GM08714 (cell line): ENCODE measurements at regions not wholly inside any gene's neighbourhood (a gene's known extent, or its start where the extent isn't known, plus 50 kb on each side); places are given as distances from the start of the nearest gene placed in this dataset.

ENCODE experiments used
- H3K4me3 ChIP-seq: fragments of 200-500 bp; sonication (Bioruptor generic); 2 replicates; pipeline ENCODE4 v1.5.1; 2014; ENCODE audit warnings: mild to moderate bottlenecking, low read length, inconsistent platforms
- ZNF274 ChIP-seq: IDR thresholded peaks from 2 replicates; pipeline ENCODE4 v1.6.1; 2012; ENCODE audit warnings: mild to moderate bottlenecking, low read depth, low read length

DNA sequence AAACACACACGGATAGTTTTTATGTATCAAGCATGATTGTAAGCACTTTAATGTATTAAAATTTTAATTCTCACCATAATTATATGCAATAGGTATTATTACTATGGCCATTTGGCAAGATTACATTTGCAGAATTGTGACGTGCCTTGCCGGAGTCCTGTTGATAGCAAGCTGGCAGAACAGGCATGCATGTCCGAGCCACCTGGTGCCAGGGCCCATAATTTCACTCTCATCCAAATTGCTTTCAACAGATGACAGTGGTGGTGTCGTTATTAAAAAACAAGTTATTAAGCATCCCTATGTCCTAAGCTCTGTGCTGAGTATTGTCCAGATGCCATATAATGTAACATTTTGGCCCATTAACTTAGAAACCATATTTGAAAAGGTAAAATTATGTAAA is 374.3 kb downstream of the FOXO1 start:
- no peak overlapping the region for H3K4me3 ChIP-seq
- no peak for TF ChIP-seq ZNF274

DNA sequence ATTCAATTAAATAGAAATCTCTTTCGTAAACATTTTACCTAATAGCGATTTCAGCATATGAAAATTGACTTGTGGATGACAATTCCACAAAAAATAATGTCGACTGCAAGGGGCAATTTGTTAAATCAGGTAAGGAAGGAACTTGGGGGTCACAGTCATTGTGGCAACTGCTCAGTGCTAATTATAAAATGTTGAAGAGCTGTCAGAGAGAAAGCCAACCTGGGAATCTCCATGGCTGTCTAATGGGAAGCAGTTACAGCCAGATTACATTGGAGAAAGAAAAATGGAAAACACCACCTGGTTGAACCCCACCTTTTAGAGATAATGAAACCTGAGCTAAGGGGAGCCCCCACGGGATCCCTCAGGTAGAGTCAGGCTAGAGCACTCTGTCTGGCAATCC is 373.9 kb downstream of the FOXO1 start:
- no peak overlapping the region for H3K4me3 ChIP-seq
- no peak for TF ChIP-seq ZNF274

DNA sequence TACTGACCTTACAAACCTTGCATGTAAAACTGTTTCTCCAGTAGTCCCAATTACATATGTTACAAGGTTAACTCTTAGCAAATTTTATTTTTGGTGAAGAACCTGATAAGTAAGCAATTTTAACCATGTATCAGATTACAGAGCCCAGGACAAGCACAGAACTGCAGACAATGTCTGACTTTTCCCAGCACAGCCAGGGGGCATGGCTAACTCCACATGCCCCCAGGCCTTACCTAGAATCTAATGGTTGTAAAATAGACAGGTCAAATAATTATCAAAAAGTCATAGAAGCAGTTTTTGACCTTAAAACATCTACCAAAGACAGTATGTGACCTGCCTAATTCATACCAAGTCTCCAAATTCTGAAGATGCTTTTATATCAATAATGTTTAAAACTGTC is 364.1 kb downstream of the FOXO1 start:
- H3K4me3 ChIP-seq, result no peak overlapping the region
- TF ChIP-seq ZNF274, result no peak

DNA sequence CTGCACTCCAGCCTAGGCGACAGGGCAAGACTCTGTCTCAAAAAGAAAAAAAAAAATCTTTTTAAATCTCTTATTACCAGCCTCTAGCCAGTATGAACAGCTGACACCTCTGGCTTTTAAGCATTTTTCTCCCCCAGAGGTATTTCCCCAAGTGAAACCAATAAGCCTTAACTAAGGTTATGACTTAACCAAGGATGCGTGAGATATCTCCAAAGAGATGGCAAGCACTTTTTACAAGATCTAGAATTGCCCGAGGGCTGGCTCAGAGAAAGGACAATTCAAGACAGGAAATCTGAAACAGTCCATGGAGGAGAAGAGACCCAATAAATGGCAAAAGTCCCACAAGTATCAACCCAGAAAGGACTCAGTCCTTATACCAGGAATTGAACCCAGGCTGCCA is 362.1 kb downstream of the FOXO1 start:
- TF ChIP-seq ZNF274, result no peak
- no peak overlapping the region for H3K4me3 ChIP-seq

DNA sequence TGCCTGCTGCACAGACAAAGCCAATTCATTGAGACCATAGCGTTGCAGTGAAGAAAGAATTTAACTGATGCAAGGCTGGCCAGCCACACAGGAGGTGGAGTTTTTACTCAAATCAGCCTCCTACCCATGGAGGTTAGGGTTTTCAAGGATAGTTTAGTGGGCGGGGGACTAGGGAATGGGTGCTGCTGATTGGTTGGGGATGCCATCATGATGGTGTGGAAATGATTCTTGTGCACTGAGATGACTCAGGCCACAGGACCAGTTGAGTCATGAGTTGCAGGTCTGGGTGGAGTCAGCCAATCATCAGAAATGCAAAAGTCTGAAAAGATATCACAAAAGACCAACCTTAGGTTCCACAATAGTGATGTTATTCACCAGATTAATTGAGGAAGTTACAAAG is 359.6 kb downstream of the FOXO1 start:
- no peak for TF ChIP-seq ZNF274
- H3K4me3 ChIP-seq, result no peak overlapping the region

DNA sequence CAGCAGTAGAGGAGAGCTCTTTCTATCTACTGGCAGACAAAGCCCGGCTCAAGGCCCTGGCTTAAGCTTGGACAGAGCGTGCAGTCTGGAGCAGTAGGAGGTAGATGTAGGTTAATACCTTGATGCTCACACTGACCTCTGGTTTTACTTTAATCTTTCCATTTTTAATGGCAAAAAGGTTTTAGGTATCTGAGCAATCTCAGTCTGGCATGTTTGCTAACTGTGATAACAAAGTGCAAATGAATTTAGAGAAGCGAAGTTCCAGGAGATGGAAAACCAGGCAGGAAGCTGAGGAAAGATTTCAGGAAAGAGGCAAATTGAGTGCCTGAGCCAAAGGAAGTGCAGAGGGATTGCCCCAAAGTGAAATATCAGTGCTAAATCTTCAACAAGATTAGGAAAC is 356.6 kb downstream of the FOXO1 start:
- no peak overlapping the region for H3K4me3 ChIP-seq
- TF ChIP-seq ZNF274, result no peak

DNA sequence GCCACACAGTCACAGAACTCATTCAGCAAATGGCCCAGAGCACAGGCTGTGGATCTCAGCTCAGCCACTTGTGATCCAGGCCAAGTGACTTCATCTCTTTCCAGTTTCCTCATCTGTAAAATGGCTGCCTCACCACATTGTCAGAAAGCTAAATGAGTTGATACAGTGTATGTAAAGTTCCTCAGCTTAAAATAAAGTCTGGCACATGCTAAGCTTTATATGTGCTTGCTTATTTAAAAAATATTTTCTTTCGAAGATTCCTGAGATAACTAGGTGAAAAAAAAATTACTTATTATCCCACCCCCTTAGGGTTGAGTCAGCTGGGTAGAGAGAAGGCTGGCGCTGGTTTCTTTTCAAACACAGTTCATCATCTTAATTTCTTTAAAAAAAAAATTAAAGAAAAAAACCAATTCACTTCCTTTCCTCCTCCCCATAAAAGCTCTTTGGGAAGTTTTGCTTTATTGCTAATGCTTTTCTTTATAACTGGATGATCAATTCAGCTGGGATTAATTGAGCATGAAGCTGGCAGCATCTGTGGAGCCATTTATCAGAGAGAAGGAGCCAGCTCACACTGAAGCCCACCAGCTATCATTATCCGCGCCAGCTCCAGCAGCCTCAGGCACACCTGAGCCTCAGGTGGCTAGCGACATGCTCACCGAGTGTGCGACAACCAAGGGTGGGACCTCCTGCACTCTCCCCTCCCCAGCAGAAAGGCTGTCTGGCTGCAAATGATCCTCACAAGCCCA is 354.9 kb downstream of the FOXO1 start:
- H3K4me3 ChIP-seq, result no peak overlapping the region
- no peak for TF ChIP-seq ZNF274

DNA sequence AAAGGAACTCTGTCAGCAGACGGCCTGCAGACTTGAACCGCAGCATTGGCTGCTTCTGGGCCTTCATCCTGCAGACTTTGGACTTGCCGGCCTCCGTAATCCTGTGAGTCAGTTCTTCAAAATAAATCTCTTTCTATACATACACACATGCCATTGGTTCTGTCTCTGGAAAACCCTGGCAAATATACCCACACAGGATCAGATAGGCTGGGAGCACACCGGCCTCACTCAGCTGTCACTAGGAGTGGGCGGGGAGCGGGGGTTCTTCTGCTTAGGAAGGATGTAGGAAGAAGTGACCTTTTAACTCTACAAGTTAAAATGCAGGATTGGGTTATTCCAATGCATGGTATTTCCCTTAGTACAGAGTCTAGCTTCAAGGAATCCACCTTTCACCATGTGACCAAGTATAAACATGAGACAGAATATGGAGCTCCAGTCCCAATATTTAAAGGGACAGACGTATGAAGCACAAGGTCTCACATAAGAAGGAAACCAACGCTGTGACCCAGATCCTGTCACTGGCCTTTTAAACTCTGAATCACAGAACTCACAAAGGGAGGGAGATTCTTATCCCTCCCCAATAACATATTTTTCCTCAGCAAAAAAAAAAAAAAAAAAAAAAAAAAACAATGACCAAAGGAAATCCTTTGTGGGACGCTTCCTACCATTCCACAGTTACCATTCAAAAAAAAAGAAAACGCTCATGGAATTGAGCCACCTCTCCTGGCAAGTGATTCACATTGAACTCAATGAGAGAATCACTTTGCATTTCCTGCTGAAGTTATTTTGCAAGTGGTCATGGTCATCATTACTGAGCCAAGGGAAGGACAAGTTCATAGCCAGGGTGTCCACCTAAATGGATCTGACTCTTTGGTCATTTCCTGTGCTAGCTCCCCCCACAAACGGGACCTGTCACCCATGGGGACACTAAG is 352.9 kb downstream of the FOXO1 start:
- H3K4me3 ChIP-seq, result no peak overlapping the region
- TF ChIP-seq ZNF274, result no peak

DNA sequence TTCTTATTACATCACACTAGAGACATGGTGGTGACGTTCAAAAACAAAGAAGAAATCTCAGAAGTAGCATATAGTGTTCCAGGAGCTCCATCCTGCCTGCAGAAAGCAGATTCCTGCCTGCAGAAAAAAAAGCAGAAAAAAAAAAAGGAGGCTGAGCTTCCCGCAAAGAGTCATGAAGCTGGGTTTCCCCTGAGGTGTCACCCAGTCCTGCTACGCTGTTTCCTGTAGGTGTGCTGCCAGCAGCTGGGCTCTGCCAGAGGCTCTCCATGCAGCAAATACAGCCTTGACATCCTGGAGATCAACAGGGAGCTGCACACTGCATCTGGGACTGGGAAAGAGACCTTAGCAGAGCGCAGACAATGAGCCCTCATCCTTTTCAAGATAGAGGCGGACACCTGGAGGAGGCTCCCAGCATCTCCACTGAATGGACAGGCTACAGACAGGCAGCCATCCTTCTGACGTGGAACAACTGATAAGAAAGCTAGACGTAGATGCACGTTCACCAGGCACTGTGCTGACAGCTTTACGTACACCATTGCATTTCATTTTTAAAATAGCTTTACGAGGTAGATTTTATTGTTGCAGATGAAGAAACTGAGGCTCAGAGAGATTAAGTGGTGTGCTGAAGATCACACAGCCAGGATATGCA is 350.9 kb downstream of the FOXO1 start:
- TF ChIP-seq ZNF274, result no peak

DNA sequence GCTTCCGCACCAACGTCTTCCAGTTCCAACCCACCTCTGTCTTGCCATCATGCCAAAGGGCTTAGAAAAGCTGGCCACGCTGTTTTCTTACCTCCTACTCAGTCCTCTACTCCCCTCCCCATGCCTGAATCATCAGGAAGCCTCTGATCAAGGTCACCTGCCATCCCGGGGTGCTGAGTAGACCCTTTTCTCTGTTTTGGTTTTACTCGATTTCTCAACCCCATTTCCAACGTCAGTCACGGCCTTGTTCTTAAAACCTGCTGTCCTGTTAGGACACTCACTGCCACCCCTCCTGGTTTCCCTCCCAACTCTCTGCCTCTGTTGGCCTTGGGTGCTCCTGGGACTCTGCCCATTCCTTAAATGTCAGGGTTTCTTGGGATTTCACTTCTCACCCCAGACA is 350.1 kb downstream of the FOXO1 start:
- H3K4me3 ChIP-seq, result no peak overlapping the region
- no peak for TF ChIP-seq ZNF274

More for the DNA sequence above, 350.9 kb downstream of the FOXO1 start:
- no peak overlapping the region for H3K4me3 ChIP-seq

DNA sequence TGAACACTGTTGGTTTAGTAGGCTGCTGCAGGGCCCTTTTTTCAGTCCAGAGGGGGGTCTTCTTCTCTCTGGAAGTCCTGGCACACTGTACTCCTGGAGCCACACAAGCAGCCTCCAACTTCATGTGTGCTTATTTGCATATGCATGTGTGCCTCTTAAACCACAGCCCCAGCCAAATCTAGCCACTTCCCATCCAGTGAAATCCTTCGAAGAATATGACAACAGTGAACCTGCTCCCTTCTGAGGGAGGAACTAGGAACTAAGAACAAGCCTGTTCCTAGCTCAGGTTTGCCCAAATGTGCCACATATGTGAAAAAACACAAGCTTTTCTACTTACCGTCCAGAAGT is 348.5 kb downstream of the FOXO1 start:
- no peak for TF ChIP-seq ZNF274
- no peak overlapping the region for H3K4me3 ChIP-seq

DNA sequence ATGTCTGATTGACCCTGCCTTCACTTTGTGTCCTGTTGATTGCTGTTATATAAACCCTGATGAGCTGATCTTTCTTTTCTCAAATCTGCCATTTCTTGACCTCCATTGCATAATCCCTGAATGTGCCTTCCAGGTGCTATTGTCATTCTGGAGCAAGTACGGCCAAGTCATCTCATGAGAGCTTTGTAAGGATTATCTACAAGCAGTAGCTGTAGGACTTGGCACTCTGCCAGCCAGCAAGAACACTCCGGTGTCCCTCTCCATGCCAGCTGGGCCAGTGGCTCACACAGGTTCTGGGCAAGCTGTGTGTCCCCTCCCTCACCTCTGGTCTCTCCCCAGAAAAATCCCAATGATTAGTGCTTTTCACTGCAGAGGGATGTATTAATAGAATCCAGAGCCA is 348.1 kb downstream of the FOXO1 start:
- no peak overlapping the region for H3K4me3 ChIP-seq
- TF ChIP-seq ZNF274, result no peak

DNA sequence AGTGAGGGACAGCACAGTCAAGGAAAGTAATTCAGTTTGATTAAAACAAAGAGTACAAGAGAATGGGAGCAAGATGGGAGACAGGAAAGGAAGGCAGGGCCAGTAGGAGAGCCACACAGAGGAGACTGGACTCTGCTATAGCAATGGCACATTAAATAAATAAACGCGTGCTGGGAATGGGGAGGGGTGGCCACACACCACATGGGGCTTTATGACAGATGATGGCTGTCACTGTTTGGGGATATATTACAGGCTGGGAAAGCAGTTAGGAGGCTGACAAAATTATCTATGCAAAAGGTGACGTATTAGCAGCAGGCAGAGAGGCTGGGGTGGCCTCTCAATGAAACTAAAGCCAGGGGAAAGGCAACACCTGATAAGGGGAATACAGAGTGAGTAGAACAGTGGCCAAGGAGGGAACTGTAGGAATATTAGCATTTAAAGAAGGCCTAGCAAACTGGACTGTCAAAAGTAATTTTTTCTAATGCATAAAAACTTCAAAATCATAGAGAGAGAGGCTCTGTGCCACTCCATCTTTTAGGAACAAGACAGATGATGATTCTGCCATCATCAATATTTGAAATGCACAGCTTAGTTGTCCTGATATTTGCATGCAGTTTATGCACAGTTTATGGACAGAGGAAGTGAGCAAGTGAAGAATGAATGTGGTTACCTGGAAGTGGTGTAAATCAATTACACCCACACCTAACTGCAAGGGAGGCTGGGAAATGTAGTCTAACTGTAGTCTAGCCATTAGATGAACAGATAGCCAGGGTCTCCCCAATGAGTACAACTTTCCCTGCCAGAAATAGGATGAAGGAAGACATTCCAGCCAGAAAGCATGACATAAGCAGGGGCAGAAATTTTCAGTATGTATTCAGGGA is 346.5 kb downstream of the FOXO1 start:
- no peak for TF ChIP-seq ZNF274
- no peak overlapping the region for H3K4me3 ChIP-seq

DNA sequence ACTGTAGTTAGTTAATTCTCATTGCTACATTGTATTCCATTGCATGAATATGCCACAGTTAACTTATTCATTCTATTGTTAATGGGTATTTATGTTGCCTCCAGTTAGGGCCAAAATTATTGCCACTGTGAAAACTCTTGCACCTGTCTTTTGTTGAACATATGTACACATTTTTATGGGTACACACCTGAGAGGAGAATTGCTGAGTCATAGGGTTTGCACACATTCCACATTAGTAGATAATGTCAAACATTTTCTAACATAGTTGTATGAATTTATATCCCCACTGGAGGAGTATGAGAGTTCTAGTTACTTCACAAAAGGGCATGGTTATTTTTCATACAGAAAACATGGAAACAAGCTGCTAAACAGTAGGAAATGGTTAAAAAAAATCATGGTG is 338.4 kb downstream of the FOXO1 start:
- TF ChIP-seq ZNF274, result no peak
- no peak overlapping the region for H3K4me3 ChIP-seq
